HG03159 (cell line): ENCODE measurements at regions not wholly inside any gene's neighbourhood (a gene's known extent, or its start where the extent isn't known, plus 50 kb on each side); places are given as distances from the start of the nearest gene placed in this dataset.

ENCODE experiments used
- ATAC-seq: cut with Tn5 transposase; IDR thresholded peaks from one replicate; pipeline ENCODE4 v1.9.1; 2021; ENCODE audit warnings: mild to moderate bottlenecking, moderate library complexity; ENCODE audit not compliant: unreplicated experiment

DNA sequence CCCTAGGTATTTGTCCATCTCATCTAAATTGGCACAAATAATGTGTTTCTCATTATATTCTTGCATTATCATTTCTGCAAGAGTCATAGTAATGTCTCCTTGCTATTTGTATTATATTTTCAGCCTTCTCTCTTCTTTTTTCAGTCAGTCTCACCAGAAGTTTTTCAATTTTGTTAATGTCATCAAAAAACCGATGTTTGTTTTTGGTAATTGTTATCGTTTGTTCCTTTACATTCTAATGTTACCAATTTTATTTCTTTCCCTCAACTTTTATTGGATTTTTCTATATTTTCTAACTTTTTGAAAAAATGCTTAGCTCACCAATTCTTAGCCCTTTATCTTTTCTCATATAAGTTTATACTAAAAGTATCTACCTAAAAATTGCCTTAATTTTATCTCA, 82.2 kb upstream of the NRSN1 start:
- no peak for ATAC-seq

DNA sequence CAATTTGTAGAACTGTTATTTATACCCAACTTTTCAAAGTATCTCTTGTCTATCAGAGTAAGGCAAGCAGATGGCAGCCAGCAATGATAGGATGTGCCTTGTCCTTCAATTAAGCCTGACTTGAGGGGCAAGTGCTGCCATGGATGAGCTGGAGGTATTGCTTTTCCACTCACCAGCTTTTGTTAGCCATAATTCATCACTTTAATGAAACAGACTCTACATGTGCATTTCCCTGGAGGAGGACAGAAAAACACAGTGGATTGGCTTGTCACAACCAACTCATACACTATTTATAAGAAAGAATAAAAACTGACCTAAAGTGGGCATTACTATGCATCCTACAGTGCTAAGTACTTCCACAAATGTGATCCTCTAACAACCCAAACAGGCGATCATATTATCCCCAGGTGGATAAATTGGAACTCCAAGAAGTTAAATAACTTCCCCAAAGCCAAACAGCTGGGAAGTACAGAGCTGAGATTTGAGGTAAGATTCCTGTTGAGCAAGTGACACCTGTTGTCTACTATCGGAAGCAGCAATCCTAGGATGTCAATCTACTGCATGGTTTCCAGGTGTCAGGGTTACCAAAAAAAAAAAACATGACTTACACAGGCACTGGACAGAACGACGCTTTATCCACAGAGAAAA, 73.9 kb upstream of the NRSN1 start:
- no peak for ATAC-seq

DNA sequence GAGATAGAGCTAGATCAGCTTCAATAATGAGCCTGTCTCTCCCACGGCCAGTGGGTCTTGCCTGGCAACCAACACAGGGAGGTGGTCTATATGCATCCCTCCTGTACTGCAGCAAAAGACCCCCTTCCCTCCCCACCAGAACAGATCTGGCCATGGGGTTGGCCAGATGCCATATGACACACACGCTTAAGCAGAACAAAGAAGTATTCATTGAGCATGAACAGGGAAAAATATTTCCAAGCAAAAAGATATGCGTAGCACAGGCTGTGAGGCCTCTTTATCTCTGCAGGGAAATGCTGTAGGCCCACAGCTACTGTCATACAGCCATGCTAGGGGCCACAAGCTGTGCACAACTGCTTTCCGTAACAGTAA, 73.4 kb upstream of the NRSN1 start:
- ATAC-seq: no peak

DNA sequence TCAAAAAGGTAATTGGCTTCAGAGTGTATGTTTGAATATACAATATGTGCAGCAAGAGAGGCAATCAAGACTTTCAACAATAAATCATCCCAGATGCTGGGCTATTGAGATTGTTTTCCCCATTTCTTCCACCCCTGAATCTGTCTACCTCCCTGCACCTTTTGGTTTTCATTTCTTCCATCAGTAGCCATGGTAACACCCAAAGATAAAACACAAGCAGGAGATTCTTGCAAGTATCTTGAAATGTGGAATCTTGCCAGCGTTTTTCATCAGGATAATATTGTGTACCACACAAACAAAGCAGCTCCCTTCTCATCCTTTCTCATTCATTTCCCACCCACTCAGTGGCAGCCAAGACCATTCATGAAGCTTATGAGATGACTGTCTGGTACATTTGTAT, 73.0 kb upstream of the NRSN1 start:
- no peak for ATAC-seq

DNA sequence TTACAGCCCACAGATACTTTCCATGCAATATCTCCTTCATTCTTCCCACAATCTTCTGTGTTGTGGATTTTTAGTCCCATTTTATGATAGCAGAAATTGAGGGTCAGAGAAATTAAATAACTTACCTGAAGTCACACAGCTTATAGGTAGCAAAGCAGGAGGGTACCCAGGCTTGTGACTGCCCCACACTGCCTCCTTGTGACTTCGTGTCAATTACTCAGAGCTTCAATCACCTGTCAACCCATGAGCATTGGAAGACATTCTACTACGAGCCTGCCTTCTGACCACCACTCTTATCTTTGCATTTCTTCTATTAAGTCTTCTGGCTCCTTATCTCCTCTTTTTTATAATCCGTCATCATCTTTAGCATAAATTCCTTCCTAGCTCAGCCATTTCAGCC, 71.6 kb upstream of the NRSN1 start:
- no peak for ATAC-seq

DNA sequence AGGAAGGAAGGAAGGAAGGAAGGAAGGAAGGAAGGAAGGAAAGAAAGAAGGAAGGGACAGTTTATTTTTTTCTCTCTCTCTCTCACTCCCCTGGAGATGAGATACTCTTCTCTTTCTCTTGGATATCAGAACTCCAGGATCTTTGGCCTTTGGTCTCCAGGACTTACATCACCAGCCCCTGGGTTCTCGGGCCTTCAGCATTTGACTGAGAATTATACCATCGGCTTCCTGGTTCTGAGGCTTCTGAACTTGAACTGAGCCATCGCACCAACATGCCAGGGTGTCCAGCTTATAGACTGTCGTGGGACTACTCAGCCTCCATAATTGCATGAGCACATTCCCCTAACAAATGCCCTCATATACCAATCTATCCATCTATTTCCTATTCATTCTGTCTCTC, 69.4 kb upstream of the NRSN1 start:
- ATAC-seq: no peak

DNA sequence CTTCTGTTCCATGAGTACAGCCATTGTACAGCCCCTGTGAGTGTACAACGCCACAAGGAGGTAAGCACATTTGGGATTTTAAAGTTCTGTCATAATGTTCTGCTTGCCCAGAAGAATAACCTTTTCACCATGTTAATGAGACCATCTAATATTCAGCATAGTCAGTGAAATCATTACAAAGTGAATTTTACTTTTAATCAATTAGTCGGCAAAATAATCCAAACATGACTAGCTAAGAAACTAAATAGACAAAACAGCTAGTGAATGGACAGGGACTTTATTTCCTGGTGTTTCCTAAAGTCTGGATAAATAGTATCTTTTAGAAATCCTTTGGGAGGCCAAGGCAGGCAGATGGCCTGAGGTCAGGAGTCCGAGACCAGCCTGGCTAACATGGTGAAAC, 69.0 kb upstream of the NRSN1 start:
- ATAC-seq: no peak

DNA sequence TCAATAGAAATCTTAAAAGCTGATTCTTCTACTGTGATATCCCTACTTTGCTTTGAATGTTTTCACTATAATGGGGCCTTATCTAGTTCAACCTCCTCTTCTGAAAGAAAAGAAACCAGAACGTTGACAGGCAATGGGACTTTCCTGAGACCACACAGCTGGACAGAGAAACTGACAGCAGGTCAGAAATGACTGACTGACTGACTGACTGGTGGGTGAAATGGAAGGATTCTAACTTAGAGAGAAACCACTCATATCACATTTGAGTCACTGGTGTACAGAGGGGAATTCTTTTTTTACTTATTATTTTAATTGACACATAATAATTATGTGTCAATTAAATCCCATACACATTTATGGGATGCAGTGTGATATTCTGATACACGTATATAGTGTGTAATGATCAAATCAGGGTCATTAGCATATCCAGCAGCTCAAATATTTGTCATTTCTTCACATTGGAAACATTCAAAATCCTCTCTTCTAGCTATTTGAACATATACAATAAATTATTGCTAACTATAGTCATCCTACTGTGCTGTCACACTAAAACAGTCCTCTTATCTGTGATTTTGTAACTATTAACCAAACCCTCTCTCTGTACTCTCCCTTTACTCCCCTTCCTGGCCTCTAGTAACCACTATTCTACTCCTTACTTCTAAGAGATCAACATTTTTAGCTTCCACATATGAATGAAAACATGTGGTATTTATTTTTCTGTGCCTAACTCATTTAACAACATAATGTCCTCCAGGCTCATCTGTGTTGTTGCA, 64.8 kb upstream of the NRSN1 start:
- ATAC-seq: peak; percentile 95

DNA sequence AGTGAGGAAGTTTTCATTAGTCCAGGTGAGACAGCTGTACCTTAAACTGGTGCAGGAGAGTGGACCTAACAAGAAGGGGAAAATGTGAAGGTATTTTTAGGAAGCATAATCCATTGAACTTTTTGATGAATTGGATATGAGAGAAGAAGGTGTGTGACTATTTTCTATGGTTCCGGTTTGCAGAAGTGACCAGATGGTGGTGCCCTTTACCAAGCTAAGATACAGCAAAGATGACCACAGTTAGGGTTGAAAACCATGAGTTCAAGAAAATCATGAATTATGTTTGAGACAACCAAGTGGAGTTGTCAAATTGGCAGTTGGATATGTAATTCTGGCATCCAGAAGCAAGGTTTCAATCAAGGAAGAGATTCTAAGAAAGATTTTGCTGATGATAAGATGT, 61.9 kb upstream of the NRSN1 start:
- no peak for ATAC-seq

DNA sequence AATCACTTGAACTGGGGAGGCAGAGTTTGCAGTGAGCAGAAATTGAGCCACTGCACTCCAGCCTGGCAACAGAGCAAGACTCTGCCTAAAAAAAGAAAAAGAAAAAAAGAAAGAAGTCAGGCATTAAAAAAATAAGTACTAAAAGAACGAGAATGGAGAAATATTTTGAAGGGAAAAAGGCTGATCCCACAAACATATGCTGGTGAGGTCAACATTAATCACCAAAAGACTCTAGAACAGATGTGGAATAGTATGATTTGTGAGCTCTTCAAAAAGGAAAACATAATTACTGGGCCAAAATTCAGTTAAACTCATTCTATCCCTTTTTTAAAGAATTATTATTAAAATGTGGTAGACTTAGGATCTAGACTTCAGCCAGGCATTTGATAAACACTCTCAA, 61.2 kb upstream of the NRSN1 start:
- no peak for ATAC-seq

DNA sequence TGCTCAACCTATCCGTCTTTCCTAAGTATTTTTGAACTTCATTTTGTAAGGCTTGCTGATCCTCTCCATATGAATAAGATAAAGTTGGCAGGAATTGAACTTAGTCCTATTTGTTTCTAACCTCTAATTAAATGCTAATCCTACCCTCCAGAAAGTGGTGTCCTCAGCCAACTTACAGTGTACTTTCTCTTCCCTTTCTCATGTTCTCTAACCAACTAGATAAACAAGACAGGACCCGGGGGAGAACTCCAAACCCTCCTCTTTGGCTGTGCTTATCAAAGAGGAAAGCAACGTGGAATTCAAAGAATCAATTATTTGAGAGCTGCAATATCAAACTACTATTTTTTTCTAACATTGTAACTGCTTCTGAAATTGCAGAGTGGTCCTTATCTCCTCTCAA, 56.5 kb upstream of the NRSN1 start:
- ATAC-seq: no peak

DNA sequence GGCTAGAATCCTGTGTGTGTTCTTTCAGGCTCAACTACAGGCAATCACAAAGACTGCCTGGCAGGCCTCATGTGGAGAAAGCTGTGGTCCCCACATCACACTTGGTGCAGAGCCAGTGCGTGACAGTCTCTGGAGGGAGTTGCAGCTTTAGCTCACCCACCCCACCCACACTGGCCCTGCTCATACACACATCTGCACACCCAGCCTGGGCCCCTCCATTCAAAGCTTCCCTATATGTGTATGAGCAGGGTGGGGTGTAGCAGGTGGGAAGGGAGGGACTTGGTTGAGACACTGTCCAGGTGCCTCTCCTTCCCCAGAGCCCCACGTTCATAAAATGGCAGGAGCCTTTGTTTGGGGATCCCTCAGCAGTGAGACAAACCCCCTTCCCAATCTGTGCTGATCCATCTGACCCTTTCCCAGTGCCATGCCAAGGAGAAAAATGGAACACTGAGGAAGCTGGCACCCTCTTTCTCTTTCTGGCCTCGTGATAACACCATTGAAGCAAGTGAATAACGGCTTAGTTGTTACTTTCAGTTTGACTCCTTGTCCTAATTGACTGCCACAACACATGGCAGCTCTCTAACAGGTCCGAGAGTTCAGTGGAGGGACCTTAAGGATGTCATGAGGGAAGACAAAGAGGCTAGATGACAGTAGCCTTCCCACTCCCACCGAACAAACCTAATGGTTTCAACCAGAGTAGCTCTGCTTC, 53.8 kb upstream of the NRSN1 start:
- ATAC-seq: no peak

DNA sequence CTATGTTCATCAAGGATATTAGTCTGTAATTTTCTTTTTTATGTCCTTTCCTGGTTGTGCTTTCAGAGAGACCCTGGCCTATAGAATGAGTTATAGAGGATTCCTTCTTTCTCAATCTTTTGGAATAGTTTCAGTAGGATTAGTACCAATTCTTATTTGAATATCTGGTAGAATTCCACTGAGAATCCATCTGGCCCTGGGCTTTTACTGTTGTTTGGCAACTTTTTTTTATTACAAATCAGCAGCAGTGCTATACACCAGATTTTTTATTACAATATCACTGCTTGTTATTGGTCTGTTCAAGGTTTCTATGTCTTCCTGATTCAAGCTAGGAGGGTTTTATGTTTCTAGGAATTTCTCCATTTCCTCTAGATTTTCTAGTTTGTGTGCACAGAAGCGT, 50.0 kb upstream of the NRSN1 start:
- no peak for ATAC-seq
